HCT116 (cell line): ENCODE measurements at regions not wholly inside any gene's neighbourhood (a gene's known extent, or its start where the extent isn't known, plus 50 kb on each side); places are given as distances from the start of the nearest gene placed in this dataset.

Source experiments
- ATAC-seq: fragments of 200-7000 bp; cut with Tn5 transposase; 2 replicates; pipeline ENCODE4 v1.9.1; 2020; ENCODE audit warnings: mild to moderate bottlenecking, moderate library complexity
- BruUV-seq: library from RNA; stranded (reverse); fragments of 400-500 nt; replicated peaks from 2 replicates; lab custom pipeline; 2021; lab: Mats Ljungman, UMichigan
- CTCF ChIA-PET: fragments of 300-600 bp; sonication (Branson Sonifier 250); formaldehyde crosslinking; loops from one replicate; lab custom pipeline; 2021; ENCODE audit warnings: antibody characterized with exemption; lab: Charles Lee
- POLR2A ChIA-PET: fragments of 300-600, 350-600 bp; sonication (Branson Sonifier 250); formaldehyde crosslinking; loops from one replicate; lab custom pipeline; 2021; ENCODE audit warnings: antibody characterized with exemption; lab: Charles Lee
- RAD21 ChIA-PET, 2 experiments: fragments of 300-600 bp; sonication (Branson Sonifier 250); formaldehyde crosslinking; loops; one replicate each; lab custom pipeline; 2023; ENCODE audit warnings: low total read pairs in 2 of 2; ENCODE audit not compliant: uncharacterized antibody in 2 of 2, unreplicated experiment in 2 of 2, low non-redundant PET in 1 of 2; lab: Charles Lee
- DNase-seq: peaks from one replicate; pipeline ENCODE4 v3.0.0-alpha.2; 2010; ENCODE audit warnings: low read depth, low spot score
- H2AFZ ChIP-seq: fragments of 200-600 bp; shearing (Covaris generic), sonication (generic); 2 replicates; pipeline ENCODE4 v1.6.1; 2017; ENCODE audit warnings: low read depth, mixed run types, mixed read lengths, antibody characterized with exemption, low read length; ENCODE audit not compliant: poor library complexity, severe bottlenecking
- H3K27ac ChIP-seq: 2 replicates; pipeline ENCODE4 v1.5.1; 2012; ENCODE audit warnings: low read depth, low read length
- H3K27me3 ChIP-seq: fragments of 200-600 bp; sonication (generic); 2 replicates; pipeline ENCODE4 v1.6.1; 2016; ENCODE audit warnings: mixed run types, low read length, mixed read lengths; ENCODE audit not compliant: insufficient read depth
- H3K36me3 ChIP-seq, 2 experiments: fragments of 200-500 bp in 1 of 2; fragments of 200-600 bp in 1 of 2; sonication (Bioruptor generic) in 1 of 2; sonication (generic) in 1 of 2; 2 replicates each; pipeline versions ENCODE4 v1.5.1 to v1.6.1; 2014 to 2016; ENCODE audit warnings: low read length in 2 of 2, inconsistent platforms in 1 of 2, mixed read lengths in 1 of 2, mixed run types in 1 of 2; ENCODE audit not compliant: insufficient read depth in 2 of 2, control insufficient read depth in 1 of 2
- H3K4me1 ChIP-seq, 2 experiments: fragments of 200-600 bp in 1 of 2; sonication (generic) in 1 of 2; 2 replicates each; pipeline versions ENCODE4 v1.5.1 to v1.6.1; 2012 to 2017; ENCODE audit warnings: low read length in 2 of 2, inconsistent platforms in 1 of 2, mild to moderate bottlenecking in 1 of 2, mixed read lengths in 1 of 2, mixed run types in 1 of 2, moderate library complexity in 1 of 2; ENCODE audit not compliant: insufficient read depth in 2 of 2, control insufficient read depth in 1 of 2
- H3K4me2 ChIP-seq: fragments of 200-600 bp; sonication (generic); 2 replicates; pipeline ENCODE4 v1.6.1; 2017; ENCODE audit warnings: mixed run types, low read length, mixed read lengths
- H3K4me3 ChIP-seq, 2 experiments: fragments of 200-600 bp in 1 of 2; sonication (generic) in 1 of 2; replicated peaks in 1 of 2; 2 replicates each; pipeline ENCODE4 v1.5.1; 2011 to 2016; ENCODE audit warnings: low read length in 2 of 2, control low read depth in 1 of 2, low read depth in 1 of 2, mild to moderate bottlenecking in 1 of 2, mixed read lengths in 1 of 2, mixed run types in 1 of 2
- H3K79me2 ChIP-seq: fragments of 200-600 bp; sonication (generic); 2 replicates; pipeline ENCODE4 v1.6.1; 2017; ENCODE audit warnings: mild to moderate bottlenecking, mixed run types, low read length, moderate library complexity, mixed read lengths; ENCODE audit not compliant: insufficient read depth
- H3K9ac ChIP-seq: fragments of 200-600 bp; sonication (generic); 2 replicates; pipeline ENCODE4 v1.6.1; 2016; ENCODE audit warnings: low read length, mixed read lengths
- H3K9me2 ChIP-seq: fragments of 200-600 bp; sonication (generic), shearing (Covaris generic); 2 replicates; pipeline ENCODE4 v1.6.1; 2017; ENCODE audit warnings: mixed run types, mild to moderate bottlenecking, moderate library complexity; ENCODE audit not compliant: insufficient read depth
- H3K9me3 ChIP-seq, 2 experiments: fragments of 200-500 bp in 1 of 2; fragments of 200-600 bp in 1 of 2; sonication (Bioruptor generic) in 1 of 2; sonication (generic) in 1 of 2; 2 replicates each; pipeline ENCODE4 v1.6.1; 2014 to 2017; ENCODE audit warnings: low read length in 2 of 2, mixed read lengths in 2 of 2, inconsistent platforms in 1 of 2, low read depth in 1 of 2, mild to moderate bottlenecking in 1 of 2, mixed run types in 1 of 2, moderate library complexity in 1 of 2; ENCODE audit not compliant: control insufficient read depth in 1 of 2, insufficient read depth in 1 of 2
- H4K20me1 ChIP-seq: fragments of 200-600 bp; sonication (generic), shearing (Covaris generic); 2 replicates; pipeline ENCODE4 v1.6.1; 2017; ENCODE audit warnings: mixed run types, mild to moderate bottlenecking, moderate library complexity; ENCODE audit not compliant: insufficient read depth
- CBX3 ChIP-seq: IDR thresholded peaks from 2 replicates; pipeline ENCODE4 v1.6.1; 2012; ENCODE audit warnings: low read depth
- CEBPB ChIP-seq: IDR thresholded peaks from 2 replicates; pipeline ENCODE4 v1.6.1; 2012; ENCODE audit warnings: low read depth
- EGR1 ChIP-seq: IDR thresholded peaks from 2 replicates; pipeline ENCODE4 v1.6.1; 2012; ENCODE audit warnings: low read depth
- FOSL1 ChIP-seq: IDR thresholded peaks from 2 replicates; pipeline ENCODE4 v1.6.1; 2012; ENCODE audit warnings: low read depth
- JUND ChIP-seq: IDR thresholded peaks from 2 replicates; pipeline ENCODE4 v1.6.1; 2012
- POLR2A ChIP-seq: IDR thresholded peaks from 2 replicates; pipeline ENCODE4 v1.7.0; 2011; ENCODE audit warnings: borderline replicate concordance; ENCODE audit not compliant: insufficient read depth, insufficient read length; ENCODE audit errors: extremely low read depth
- POLR2AphosphoS5 ChIP-seq: IDR thresholded peaks from 2 replicates; pipeline ENCODE4 v1.6.1; 2011; ENCODE audit warnings: mild to moderate bottlenecking, low read depth, low read length, moderate library complexity
- SIN3A ChIP-seq: IDR thresholded peaks from 2 replicates; pipeline ENCODE4 v1.6.1; 2012; ENCODE audit warnings: low read depth
- SP1 ChIP-seq: IDR thresholded peaks from 2 replicates; pipeline ENCODE4 v1.6.1; 2012; ENCODE audit warnings: low read depth
- TCF7L2 ChIP-seq: IDR thresholded peaks from 2 replicates; pipeline ENCODE4 v1.7.0; 2011; ENCODE audit warnings: borderline replicate concordance, inconsistent platforms; ENCODE audit not compliant: insufficient read depth, insufficient read length; ENCODE audit errors: extremely low read depth
- ZNF274 ChIP-seq: fragments of 200-500 bp; sonication (Bioruptor generic); IDR thresholded peaks from 2 replicates; pipeline ENCODE4 v1.6.1; 2014; ENCODE audit warnings: mild to moderate bottlenecking, low read depth, low read length, inconsistent platforms
- intact Hi-C: fragments of 100-400 bp; cut with micrococcal nuclease; formaldehyde crosslinking; loops from 2 replicates; pipeline ENCODE4 v1.10.0; 2022
- TF ChIP-seq, protein P1 (sequence below): IDR thresholded peaks from 2 replicates; pipeline ENCODE4 v1.6.1; 2012
- TF ChIP-seq, protein P2 (sequence below): IDR thresholded peaks from 2 replicates; pipeline ENCODE4 v1.6.1; 2012
- TF ChIP-seq, protein P3 (sequence below): IDR thresholded peaks from 2 replicates; pipeline ENCODE4 v1.6.1; 2012; ENCODE audit warnings: low read depth
- TF ChIP-seq, protein P4 (sequence below), 3 experiments: fragments of 200-600 bp in 1 of 3; sonication (generic) in 1 of 3; IDR thresholded peaks in 2 of 3; conservative IDR thresholded peaks in 1 of 3; 2 replicates each; pipeline ENCODE4 v1.5.1; 2012 to 2017; ENCODE audit warnings: low read depth in 2 of 3, low read length in 2 of 3, antibody characterized with exemption in 1 of 3, borderline replicate concordance in 1 of 3, control low read depth in 1 of 3, mild to moderate bottlenecking in 1 of 3, mixed read lengths in 1 of 3, mixed run types in 1 of 3, moderate library complexity in 1 of 3; ENCODE audit not compliant: insufficient read depth in 1 of 3

DNA sequence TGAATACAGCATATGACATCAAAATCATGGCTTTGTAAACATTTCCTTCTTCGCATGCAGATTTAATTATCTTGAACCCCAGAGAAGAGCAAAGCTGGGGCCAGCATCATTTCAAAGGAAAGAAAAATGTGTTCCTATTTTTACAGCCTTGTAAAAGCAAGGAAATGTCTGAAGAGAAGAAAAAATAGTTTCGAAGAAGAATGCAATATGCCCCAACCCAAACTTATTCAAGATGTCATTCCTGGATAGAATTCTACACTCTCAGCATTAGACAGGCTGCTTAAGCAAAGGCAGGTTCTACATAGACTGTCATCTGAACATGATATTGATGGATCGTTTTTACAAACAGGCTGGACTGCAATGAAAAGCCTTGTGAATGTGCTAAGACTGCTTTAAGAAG lies 900.8 kb downstream of the TTLL7 start:
- DNase-seq, result no peak
- no peak for TF ChIP-seq POLR2A
- TF ChIP-seq EGR1, result no peak
- TF ChIP-seq JUND, result no peak
- no peak for TF ChIP-seq SP1
- TF ChIP-seq, protein P1, sequence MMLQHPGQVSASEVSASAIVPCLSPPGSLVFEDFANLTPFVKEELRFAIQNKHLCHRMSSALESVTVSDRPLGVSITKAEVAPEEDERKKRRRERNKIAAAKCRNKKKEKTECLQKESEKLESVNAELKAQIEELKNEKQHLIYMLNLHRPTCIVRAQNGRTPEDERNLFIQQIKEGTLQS, result no peak
- TF ChIP-seq, protein P2, sequence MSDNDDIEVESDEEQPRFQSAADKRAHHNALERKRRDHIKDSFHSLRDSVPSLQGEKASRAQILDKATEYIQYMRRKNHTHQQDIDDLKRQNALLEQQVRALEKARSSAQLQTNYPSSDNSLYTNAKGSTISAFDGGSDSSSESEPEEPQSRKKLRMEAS, result no peak
- TF ChIP-seq TCF7L2, result no peak
- H3K4me2 ChIP-seq, result no peak overlapping the region
- H3K36me3 ChIP-seq, result no peaks in the 10 kb centered on the region
- no peak for ATAC-seq
- H2AFZ ChIP-seq, result no peak overlapping the region
- no peaks in the 10 kb centered on the region for H4K20me1 ChIP-seq
- no peak overlapping the region for H3K27ac ChIP-seq
- H3K9me3 ChIP-seq, result no peaks in the 10 kb centered on the region
- ChIA-PET POLR2A (no interaction called here), RAD21 (no interaction called here), CTCF (no interaction called here)
- BruUV-seq, result no TSS peak
- no peak overlapping the region for H3K4me3 ChIP-seq
- no peak overlapping the region for H3K9ac ChIP-seq
- H3K79me2 ChIP-seq, result no peaks in the 10 kb centered on the region
- H3K9me2 ChIP-seq, result no peaks in the 10 kb centered on the region
- no peaks in the 10 kb centered on the region for H3K27me3 ChIP-seq
- H3K4me1 ChIP-seq, result no peaks in the 10 kb centered on the region
- intact Hi-C loops, result no loop called here

DNA sequence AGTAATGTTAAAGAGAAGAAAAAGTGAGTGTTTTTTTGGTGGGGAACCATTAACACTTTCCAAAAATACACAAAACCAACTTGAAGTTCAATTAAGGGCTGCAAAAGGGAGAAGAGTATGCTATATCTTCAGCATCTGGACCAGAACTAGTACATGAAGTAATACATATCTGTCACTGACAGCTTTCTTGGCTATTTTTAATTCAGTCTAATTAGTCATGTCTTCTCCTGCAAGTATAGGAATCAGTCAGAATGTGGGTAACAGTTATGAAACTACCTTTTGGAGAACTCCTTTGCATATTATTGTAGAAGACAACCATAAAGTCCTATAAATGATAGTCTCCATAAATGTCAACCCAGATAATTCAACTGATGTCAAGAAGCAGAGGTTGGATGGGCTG lies 901.2 kb downstream of the TTLL7 start:
- ChIA-PET POLR2A (no interaction called here), RAD21 (no interaction called here), CTCF (no interaction called here)
- Histone ChIP-seq H3K9me2 (no peaks in the 10 kb centered on the region), H4K20me1 (no peaks in the 10 kb centered on the region), H3K4me3 (no peak overlapping the region), H3K79me2 (no peaks in the 10 kb centered on the region), H3K4me1 (no peaks in the 10 kb centered on the region), H3K9ac (no peak overlapping the region), H3K9me3 (no peaks in the 10 kb centered on the region), H3K36me3 (no peaks in the 10 kb centered on the region), H3K27me3 (no peaks in the 10 kb centered on the region), H2AFZ (no peak overlapping the region)
- no peak for DNase-seq
- intact Hi-C loops, result no loop called here
- TF ChIP-seq CEBPB, result no peak
- no peak for TF ChIP-seq POLR2AphosphoS5
- no peak for TF ChIP-seq POLR2A
- no peak for TF ChIP-seq FOSL1
- TF ChIP-seq ZNF274, result no peak
- TF ChIP-seq, protein P1, result no peak
- TF ChIP-seq CBX3, result no peak
- no peak for TF ChIP-seq SIN3A
- TF ChIP-seq, protein P3, sequence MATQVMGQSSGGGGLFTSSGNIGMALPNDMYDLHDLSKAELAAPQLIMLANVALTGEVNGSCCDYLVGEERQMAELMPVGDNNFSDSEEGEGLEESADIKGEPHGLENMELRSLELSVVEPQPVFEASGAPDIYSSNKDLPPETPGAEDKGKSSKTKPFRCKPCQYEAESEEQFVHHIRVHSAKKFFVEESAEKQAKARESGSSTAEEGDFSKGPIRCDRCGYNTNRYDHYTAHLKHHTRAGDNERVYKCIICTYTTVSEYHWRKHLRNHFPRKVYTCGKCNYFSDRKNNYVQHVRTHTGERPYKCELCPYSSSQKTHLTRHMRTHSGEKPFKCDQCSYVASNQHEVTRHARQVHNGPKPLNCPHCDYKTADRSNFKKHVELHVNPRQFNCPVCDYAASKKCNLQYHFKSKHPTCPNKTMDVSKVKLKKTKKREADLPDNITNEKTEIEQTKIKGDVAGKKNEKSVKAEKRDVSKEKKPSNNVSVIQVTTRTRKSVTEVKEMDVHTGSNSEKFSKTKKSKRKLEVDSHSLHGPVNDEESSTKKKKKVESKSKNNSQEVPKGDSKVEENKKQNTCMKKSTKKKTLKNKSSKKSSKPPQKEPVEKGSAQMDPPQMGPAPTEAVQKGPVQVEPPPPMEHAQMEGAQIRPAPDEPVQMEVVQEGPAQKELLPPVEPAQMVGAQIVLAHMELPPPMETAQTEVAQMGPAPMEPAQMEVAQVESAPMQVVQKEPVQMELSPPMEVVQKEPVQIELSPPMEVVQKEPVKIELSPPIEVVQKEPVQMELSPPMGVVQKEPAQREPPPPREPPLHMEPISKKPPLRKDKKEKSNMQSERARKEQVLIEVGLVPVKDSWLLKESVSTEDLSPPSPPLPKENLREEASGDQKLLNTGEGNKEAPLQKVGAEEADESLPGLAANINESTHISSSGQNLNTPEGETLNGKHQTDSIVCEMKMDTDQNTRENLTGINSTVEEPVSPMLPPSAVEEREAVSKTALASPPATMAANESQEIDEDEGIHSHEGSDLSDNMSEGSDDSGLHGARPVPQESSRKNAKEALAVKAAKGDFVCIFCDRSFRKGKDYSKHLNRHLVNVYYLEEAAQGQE, result no peak
- TF ChIP-seq, protein P4, sequence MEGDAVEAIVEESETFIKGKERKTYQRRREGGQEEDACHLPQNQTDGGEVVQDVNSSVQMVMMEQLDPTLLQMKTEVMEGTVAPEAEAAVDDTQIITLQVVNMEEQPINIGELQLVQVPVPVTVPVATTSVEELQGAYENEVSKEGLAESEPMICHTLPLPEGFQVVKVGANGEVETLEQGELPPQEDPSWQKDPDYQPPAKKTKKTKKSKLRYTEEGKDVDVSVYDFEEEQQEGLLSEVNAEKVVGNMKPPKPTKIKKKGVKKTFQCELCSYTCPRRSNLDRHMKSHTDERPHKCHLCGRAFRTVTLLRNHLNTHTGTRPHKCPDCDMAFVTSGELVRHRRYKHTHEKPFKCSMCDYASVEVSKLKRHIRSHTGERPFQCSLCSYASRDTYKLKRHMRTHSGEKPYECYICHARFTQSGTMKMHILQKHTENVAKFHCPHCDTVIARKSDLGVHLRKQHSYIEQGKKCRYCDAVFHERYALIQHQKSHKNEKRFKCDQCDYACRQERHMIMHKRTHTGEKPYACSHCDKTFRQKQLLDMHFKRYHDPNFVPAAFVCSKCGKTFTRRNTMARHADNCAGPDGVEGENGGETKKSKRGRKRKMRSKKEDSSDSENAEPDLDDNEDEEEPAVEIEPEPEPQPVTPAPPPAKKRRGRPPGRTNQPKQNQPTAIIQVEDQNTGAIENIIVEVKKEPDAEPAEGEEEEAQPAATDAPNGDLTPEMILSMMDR (IDR thresholded peaks at IDR 0.05 in 2 of 3, conservative IDR thresholded peaks at IDR 0.05 in 1 of 3; ENCODE audit: borderline replicate concordance in 1 of 3, insufficient read depth in 1 of 3, low read depth in 2 of 3, low read length in 2 of 3), result no peak
- TF ChIP-seq, protein P2, result no peak
- TF ChIP-seq, all 23 proteins: peak for 0
- H3K27ac ChIP-seq, result no peak overlapping the region
- no peak overlapping the region for H3K4me2 ChIP-seq
- ATAC-seq, result no peak
- no TSS peak for BruUV-seq
